SK-N-SH treated with all-trans-retinoic acid at 6 μM for 48 hours (cell line): ENCODE measurements at regions not wholly inside any gene's neighbourhood (a gene's known extent, or its start where the extent isn't known, plus 50 kb on each side); places are given as distances from the start of the nearest gene placed in this dataset.
"Not testable (repeated sequence)": the region's sequence is repeated elsewhere in the genome, so short reads cannot be mapped to it uniquely, and the experiment has no call there.

Experiments used
- ESRRG ChIP-seq: fragments of 250-450 bp; sonication (Bioruptor Pico); IDR thresholded peaks from 2 replicates; pipeline ENCODE4 v1.6.1; 2021; ENCODE audit warnings: mild to moderate bottlenecking
- POU6F1 ChIP-seq: fragments of 250-450 bp; sonication (Bioruptor Pico); IDR thresholded peaks from 2 replicates; pipeline ENCODE4 v1.8.0; 2021; ENCODE audit warnings: low read depth, mild to moderate bottlenecking, moderate library complexity, borderline replicate concordance
- ZC3H10 ChIP-seq: fragments of 250-450 bp; sonication (Bioruptor Pico); IDR thresholded peaks from 2 replicates; pipeline ENCODE4 v1.5.1; 2021; ENCODE audit warnings: mild to moderate bottlenecking, moderate library complexity
- ZNF70 ChIP-seq: fragments of 450-650 bp; formaldehyde crosslinking; IDR thresholded peaks from 2 replicates; pipeline ENCODE4 v1.5.0; 2020; ENCODE audit warnings: mild to moderate bottlenecking, moderate library complexity
- TF ChIP-seq, protein P1 (sequence below): fragments of 250-450 bp; sonication (Bioruptor Pico); IDR thresholded peaks from 2 replicates; pipeline ENCODE4 v1.5.0; 2020; ENCODE audit warnings: mild to moderate bottlenecking, moderate library complexity

GRCh38 chr9:42316026-42316425 lies 132.6 kb downstream of the SPATA31A6 start:
- not testable (repeated sequence) for TF ChIP-seq ESRRG (CRISPR knock-in tag); ZNF70 (CRISPR knock-in tag); POU6F1; ZC3H10
- TF ChIP-seq, protein P1, sequence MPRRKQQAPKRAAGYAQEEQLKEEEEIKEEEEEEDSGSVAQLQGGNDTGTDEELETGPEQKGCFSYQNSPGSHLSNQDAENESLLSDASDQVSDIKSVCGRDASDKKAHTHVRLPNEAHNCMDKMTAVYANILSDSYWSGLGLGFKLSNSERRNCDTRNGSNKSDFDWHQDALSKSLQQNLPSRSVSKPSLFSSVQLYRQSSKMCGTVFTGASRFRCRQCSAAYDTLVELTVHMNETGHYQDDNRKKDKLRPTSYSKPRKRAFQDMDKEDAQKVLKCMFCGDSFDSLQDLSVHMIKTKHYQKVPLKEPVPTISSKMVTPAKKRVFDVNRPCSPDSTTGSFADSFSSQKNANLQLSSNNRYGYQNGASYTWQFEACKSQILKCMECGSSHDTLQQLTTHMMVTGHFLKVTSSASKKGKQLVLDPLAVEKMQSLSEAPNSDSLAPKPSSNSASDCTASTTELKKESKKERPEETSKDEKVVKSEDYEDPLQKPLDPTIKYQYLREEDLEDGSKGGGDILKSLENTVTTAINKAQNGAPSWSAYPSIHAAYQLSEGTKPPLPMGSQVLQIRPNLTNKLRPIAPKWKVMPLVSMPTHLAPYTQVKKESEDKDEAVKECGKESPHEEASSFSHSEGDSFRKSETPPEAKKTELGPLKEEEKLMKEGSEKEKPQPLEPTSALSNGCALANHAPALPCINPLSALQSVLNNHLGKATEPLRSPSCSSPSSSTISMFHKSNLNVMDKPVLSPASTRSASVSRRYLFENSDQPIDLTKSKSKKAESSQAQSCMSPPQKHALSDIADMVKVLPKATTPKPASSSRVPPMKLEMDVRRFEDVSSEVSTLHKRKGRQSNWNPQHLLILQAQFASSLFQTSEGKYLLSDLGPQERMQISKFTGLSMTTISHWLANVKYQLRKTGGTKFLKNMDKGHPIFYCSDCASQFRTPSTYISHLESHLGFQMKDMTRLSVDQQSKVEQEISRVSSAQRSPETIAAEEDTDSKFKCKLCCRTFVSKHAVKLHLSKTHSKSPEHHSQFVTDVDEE (CRISPR knock-in tag) = not testable (repeated sequence)
